Limb (tissue), 2 donors: ENCODE measurements at regions not wholly inside any gene's neighbourhood (a gene's known extent, or its start where the extent isn't known, plus 50 kb on each side); places are given as distances from the start of the nearest gene placed in this dataset.
"Not testable (repeated sequence)": the region's sequence is repeated elsewhere in the genome, so short reads cannot be mapped to it uniquely, and the experiment has no call there.

Experiments
- DNase-seq, 2 donors: peaks; one replicate each; pipeline ENCODE4 v3.0.0-alpha.2; 2016; ENCODE audit errors: extremely low spot score in 2 of 2

- not testable (repeated sequence) for DNase-seq
These were observed 188.0 kb downstream of the SPATA31A6 start for GRCh38 chr9:42371417-42371816.

- not testable (repeated sequence) for DNase-seq
These were observed 194.3 kb downstream of the SPATA31A6 start for GRCh38 chr9:42377530-42378417.

DNA sequence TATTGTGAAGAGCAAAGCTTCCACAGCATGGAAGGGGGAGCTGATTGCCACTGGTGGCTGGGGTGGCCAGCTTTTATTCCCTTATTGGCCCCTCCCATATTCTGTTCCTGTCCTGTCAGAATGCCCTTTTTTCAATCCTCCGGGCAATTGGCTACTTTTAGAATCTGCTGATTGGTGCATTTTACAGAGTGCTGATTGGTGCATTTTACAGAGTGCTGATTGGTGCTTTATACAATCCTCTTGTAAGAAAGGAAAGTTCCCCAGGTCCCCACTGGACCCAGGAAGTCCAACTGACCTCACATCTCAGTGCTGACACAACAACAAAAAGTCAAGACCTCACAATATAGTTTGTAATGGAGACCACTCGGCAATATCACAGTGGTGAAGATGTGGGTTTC lies 195.0 kb downstream of the SPATA31A6 start:
- DNase-seq: no peak

DNA sequence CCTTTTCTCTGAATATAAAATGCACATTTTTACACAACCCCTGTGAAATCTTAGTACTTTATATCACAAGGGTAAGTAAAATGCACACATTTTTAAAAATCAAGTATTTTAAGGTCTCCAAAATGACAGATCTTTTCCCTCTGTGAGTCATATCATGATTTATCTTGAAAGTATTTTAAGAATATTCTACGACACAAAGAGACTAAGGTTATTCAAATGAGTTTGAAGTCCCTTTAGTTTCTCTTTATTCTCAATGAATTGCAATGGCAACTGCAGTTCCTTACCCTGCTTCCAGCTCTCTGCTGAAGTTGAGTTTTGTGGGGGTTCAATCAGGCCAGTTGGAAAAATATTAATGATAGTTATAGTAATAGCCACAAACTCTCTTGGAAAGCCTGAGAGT lies 196.1 kb downstream of the SPATA31A6 start:
- not testable (repeated sequence) for DNase-seq

DNA sequence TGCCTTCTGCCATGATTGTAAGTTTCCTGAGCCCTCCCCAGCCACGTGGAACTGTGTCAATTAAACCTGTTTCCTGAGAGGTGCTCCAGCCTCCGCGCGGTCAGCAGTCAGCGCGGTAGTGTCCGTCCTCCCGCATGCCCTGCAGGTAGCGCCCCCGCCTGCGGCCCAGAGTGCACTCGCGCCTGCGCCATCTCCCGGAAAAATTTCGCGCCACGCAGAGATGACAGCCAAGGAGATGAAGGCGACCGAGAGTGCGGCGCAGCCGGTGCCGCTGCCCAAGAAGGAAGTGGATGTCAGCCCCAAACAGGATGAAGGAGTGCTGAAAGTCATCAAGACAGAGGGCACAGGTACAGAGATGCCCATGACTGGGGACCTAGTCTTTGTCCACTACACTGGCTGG lies 201.1 kb downstream of the SPATA31A6 start:
- DNase-seq: not testable (repeated sequence)

- not testable (repeated sequence) for DNase-seq
These were observed 202.2 kb downstream of the SPATA31A6 start for GRCh38 chr9:42385574-42386120.

GRCh38 chr9:42386477-42386876 lies 203.0 kb downstream of the SPATA31A6 start:
- DNase-seq: no peak

DNA sequence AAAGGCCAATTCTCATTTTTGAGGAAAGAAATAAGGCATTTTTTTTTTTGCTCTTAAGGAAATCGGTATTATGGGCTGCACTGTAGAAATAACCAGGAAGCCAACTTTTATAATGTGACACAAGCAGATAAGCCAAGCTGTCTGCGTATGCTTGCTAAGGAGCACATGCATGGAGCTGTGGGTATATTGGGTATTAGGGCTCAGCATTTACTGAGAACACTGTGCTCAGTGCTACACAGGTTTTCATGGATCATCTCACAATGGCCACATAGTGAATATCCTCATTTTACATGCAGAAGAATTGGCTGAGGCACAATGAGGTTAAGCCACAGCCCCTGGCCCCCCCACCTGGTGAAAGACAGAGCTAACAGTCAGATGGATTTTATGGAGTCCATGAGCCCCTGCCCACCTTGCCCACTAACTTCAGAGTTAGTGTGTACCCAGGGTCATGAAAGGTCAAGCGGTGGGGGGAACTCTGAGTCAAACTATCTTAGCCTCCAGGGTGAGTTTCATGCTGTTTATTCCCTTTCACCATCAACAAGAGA lies 204.8 kb downstream of the SPATA31A6 start:
- DNase-seq: no peak

- peak in 1 of 2 donors; percentile 2 for DNase-seq
These were observed 205.4 kb downstream of the SPATA31A6 start for GRCh38 chr9:42388846-42389245.

- not testable (repeated sequence) for DNase-seq
These were observed 209.5 kb downstream of the SPATA31A6 start for GRCh38 chr9:42392773-42393455.

DNA sequence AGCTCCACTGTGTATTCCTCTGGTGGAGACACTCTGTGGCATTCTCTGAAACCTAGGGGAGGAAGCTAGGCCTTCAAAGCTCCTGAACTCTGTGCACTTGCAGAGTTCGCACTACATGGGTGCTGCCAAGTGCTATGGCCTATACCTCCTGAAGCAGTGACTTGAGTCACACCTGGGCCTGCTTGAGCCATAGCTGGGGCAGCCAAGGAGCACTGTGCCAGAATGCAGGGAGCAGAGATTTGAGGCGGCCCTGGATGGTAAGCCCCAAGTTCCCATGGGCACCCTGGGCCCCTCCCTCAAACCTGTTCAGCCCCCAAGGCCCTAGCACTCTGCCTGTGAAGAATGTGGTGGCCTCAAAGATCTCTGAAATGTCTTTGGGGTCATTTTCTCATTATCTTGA lies 212.9 kb downstream of the SPATA31A6 start:
- DNase-seq: no peak

DNA sequence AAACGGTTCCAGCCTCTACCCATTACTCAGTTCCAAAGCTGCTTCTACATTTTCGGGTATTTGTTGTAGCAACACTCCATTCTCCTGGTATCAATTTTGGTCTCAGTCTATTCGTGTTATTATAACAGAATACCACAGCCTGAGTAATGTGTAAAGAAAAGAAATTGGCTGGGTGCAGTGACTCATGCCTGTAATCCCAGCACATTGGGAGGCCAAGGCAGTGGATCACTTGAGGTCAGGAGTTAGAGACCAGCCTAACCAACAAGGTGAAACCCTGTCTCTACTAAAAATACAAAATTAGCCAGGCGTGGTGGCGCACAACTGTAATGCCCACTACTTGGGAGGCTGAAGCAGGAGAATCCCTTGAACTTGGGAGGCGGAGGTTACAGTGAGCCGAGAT lies 213.9 kb downstream of the SPATA31A6 start:
- DNase-seq: not testable (repeated sequence)

GRCh38 chr9:42402919-42403318 lies 219.5 kb downstream of the SPATA31A6 start:
- not testable (repeated sequence) for DNase-seq

DNA sequence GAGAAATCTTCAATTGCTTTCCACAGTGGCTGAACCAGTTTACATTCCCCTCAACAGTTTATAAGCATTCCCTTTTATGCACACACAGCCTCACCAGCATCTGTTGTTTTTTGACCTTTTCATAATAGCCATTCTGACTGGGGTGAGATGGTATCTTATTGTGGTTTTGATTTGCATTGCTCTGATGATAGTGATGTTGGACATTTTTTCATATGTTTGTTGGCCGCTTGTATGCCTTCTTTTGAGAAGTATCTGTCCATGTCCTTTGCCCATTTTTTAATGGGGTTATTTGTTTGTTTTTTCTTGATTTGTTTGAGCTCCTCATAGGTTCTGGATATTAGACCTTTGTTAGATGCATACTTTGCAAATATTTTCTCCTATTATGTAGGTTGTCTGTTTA lies 226.1 kb downstream of the SPATA31A6 start:
- DNase-seq: not testable (repeated sequence)

- DNase-seq: not testable (repeated sequence)
These were observed 228.9 kb downstream of the SPATA31A6 start for GRCh38 chr9:42412354-42412753.

DNA sequence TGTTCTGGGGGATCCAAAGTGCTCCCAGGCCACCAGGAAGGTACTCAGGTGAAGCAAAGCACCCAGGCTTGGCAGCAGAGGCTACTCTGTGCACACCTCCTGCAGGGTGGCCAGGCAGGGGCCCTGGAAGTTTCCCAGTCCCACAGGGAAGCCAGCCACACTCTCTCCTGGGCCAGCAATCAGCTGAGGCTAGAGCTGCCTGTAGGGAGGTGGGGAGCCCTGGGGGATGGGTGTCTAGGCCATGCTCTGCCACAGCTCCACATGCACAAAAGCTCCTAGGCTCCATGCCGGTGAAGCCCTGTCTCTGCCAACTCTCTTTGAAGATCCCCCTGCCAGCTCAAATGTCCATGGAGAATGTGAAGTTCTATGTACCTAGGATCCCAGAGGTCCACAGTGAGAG lies 231.4 kb downstream of the SPATA31A6 start:
- not testable (repeated sequence) for DNase-seq

GRCh38 chr9:42419652-42420051 lies 236.2 kb downstream of the SPATA31A6 start:
- DNase-seq: not testable (repeated sequence)

DNA sequence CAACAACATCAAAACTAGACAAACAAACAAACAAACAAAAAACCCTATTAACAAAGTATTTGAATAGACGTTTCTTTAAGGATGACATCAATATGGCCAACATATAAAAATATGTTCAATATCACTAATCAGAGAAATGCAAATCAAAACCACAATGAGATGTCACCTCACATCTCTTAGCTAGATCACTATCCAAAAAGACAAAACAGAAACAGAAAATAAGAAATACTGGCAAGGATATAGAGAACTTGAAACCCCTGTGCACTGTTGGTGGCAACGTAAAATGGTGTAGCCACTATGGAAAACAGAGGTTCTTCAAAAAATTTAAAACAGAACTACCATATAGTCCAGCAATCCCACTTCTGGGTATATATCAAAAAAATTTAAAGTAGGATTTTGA lies 236.9 kb downstream of the SPATA31A6 start:
- DNase-seq: not testable (repeated sequence)

DNA sequence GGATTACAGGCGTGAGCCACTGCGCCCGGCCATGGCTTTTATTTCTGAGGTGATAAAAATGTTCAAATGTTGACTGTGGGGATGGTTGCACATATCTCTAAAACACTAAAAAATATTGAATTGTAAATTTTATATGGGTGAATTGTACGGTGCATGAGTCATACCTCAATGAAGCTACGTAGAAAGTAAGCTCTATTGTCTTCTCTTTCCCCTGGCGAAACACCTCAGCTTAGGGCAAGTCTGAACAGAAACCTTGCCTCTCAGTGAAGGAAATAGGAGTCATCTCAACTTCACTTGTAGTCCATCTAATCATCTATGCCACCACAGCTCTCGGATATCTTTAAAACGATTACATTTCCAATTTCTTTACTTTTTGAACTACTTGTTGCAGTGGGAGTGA lies 238.2 kb downstream of the SPATA31A6 start:
- DNase-seq: not testable (repeated sequence)

DNA sequence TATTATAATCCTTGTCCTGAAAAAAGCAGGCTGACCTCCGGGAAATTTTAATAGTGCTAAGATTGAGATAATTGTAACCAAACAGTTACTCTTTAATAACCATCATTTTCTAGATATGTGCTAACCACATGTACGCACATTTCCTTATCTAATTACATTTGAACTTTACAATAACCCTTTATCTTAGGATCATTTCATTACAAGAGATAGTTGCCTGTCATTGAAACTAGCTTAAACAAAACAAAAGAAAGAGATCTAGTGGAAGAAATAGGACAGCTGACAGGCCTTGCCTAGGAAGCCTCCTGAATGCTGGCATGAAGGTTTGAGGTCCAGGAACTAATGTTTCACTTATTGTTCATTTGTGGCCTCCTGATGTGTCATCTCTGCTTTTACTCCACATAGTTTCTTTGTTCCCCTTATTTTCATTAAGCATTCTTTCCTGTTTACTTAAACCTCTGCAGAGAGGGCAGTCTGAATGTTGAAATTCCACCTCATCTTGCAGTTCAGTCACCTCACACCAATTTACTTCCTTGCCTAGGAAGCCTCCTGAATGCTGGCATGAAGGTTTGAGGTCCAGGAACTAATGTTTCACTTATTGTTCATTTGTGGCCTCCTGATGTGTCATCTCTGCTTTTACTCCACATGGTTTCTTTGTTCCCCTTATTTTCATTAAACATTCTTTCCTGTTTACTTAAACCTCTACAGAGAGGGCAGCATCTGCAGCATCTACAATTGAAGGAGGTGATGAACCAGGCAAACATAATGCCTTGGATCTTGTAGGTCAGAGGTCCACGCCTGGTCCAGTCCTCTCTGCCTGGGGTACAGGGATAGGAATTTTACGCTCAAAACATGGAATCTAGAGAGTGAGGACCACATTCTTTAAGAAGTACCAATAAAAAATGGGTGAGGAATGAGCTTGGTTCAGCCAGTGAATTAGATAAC lies 247.5 kb downstream of the SPATA31A6 start:
- DNase-seq: not testable (repeated sequence)

DNA sequence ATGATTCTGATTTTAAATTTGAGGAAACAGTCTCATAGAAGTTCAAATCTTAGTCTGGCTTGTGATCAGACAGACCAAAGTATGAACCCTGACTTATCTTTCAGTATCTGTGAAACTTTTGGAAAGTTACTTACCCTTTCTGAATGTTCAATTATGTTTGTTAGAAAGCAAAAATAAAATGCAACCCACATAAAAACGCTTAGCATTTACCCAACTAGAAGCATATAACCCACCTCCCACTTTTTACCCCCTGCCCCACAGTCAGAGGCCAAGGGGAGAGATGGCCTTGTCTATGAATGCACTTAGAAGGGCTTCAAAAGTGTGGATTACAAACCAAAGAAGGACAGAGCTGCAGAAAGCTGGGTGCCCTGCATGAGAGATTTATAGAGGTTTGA lies 248.2 kb downstream of the SPATA31A6 start:
- DNase-seq: not testable (repeated sequence)
